ENCODE measurements at regions not wholly inside any gene's neighbourhood (a gene's known extent, or its start where the extent isn't known, plus 50 kb on each side); places are given as distances from the start of the nearest gene placed in this dataset.

GRCh38 chr10:33098951-33099663, 141.1 kb upstream of the ITGB1 start:
- Histone ChIP-seq H3K36me3 (ENCODE audit: control insufficient read depth, insufficient read depth, low read length) (no peaks in the 10 kb centered on the region), H3K27me3 (ENCODE audit: control insufficient read depth, insufficient read depth, low read length) (no peaks in the 10 kb centered on the region), H3K9ac (ENCODE audit: low read length) (no peak overlapping the region), H3K9me3 (ENCODE audit: control insufficient read depth, low read length) (no peaks in the 10 kb centered on the region), H3K4me3 (ENCODE audit: low read length) (no peak overlapping the region), H3K4me1 (ENCODE audit: control insufficient read depth, insufficient read depth, low read length) (no peaks in the 10 kb centered on the region)

GRCh38 chr10:33095867-33096815, 138.1 kb upstream of the ITGB1 start:
- H3K4me3 ChIP-seq (ENCODE audit: low read length): no peak overlapping the region
- H3K4me1 ChIP-seq (ENCODE audit: control insufficient read depth, insufficient read depth, low read length): no peaks in the 10 kb centered on the region
- H3K27me3 ChIP-seq (ENCODE audit: control insufficient read depth, insufficient read depth, low read length): no peaks in the 10 kb centered on the region
- H3K9ac ChIP-seq (ENCODE audit: low read length): no peak overlapping the region
- no peaks in the 10 kb centered on the region for H3K9me3 ChIP-seq (ENCODE audit: control insufficient read depth, low read length)
- no peaks in the 10 kb centered on the region for H3K36me3 ChIP-seq (ENCODE audit: control insufficient read depth, insufficient read depth, low read length)

- Histone ChIP-seq H3K9me3 (ENCODE audit: control insufficient read depth, low read length) (no peaks in the 10 kb centered on the region), H3K36me3 (ENCODE audit: control insufficient read depth, insufficient read depth, low read length) (no peaks in the 10 kb centered on the region), H3K9ac (ENCODE audit: low read length) (no peak overlapping the region), H3K27me3 (ENCODE audit: control insufficient read depth, insufficient read depth, low read length) (no peaks in the 10 kb centered on the region), H3K4me3 (ENCODE audit: low read length) (no peak overlapping the region), H3K4me1 (ENCODE audit: control insufficient read depth, insufficient read depth, low read length) (no peaks in the 10 kb centered on the region)
These were observed 136.4 kb upstream of the ITGB1 start for GRCh38 chr10:33094263-33095051.

- Histone ChIP-seq H3K36me3 (ENCODE audit: control insufficient read depth, insufficient read depth, low read length) (no peaks in the 10 kb centered on the region), H3K4me1 (ENCODE audit: control insufficient read depth, insufficient read depth, low read length) (no peaks in the 10 kb centered on the region), H3K27me3 (ENCODE audit: control insufficient read depth, insufficient read depth, low read length) (no peaks in the 10 kb centered on the region), H3K9me3 (ENCODE audit: control insufficient read depth, low read length) (no peaks in the 10 kb centered on the region), H3K9ac (ENCODE audit: low read length) (no peak overlapping the region), H3K4me3 (ENCODE audit: low read length) (no peak overlapping the region)
These were observed 135.3 kb upstream of the ITGB1 start for GRCh38 chr10:33093362-33093761.

- Histone ChIP-seq H3K9ac (ENCODE audit: low read length) (no peak overlapping the region), H3K4me1 (ENCODE audit: control insufficient read depth, insufficient read depth, low read length) (no peaks in the 10 kb centered on the region), H3K36me3 (ENCODE audit: control insufficient read depth, insufficient read depth, low read length) (no peaks in the 10 kb centered on the region), H3K4me3 (ENCODE audit: low read length) (no peak overlapping the region), H3K27me3 (ENCODE audit: control insufficient read depth, insufficient read depth, low read length) (no peaks in the 10 kb centered on the region), H3K9me3 (ENCODE audit: control insufficient read depth, low read length) (no peaks in the 10 kb centered on the region)
These were observed 134.6 kb upstream of the ITGB1 start for GRCh38 chr10:33092596-33092995.

- Histone ChIP-seq H3K27me3 (ENCODE audit: control insufficient read depth, insufficient read depth, low read length) (no peaks in the 10 kb centered on the region), H3K9ac (ENCODE audit: low read length) (no peak overlapping the region), H3K9me3 (ENCODE audit: control insufficient read depth, low read length) (no peaks in the 10 kb centered on the region)
These were observed 133.2 kb upstream of the ITGB1 start for GRCh38 chr10:33091201-33091600.

GRCh38 chr10:33088990-33089389, 131.0 kb upstream of the ITGB1 start:
- Histone ChIP-seq H3K9ac (ENCODE audit: low read length) (no peak overlapping the region), H3K36me3 (ENCODE audit: control insufficient read depth, insufficient read depth, low read length) (no peaks in the 10 kb centered on the region), H3K4me3 (ENCODE audit: low read length) (no peak overlapping the region), H3K9me3 (ENCODE audit: control insufficient read depth, low read length) (no peaks in the 10 kb centered on the region), H3K4me1 (ENCODE audit: control insufficient read depth, insufficient read depth, low read length) (no peaks in the 10 kb centered on the region), H3K27me3 (ENCODE audit: control insufficient read depth, insufficient read depth, low read length) (no peaks in the 10 kb centered on the region)

More at GRCh38 chr10:33091201-33091600, 133.2 kb upstream of the ITGB1 start:
- no peaks in the 10 kb centered on the region for H3K4me1 ChIP-seq (ENCODE audit: control insufficient read depth, insufficient read depth, low read length)
- no peaks in the 10 kb centered on the region for H3K36me3 ChIP-seq (ENCODE audit: control insufficient read depth, insufficient read depth, low read length)
- H3K4me3 ChIP-seq (ENCODE audit: low read length): no peak overlapping the region

- Histone ChIP-seq H3K4me1 (ENCODE audit: control insufficient read depth, insufficient read depth, low read length) (no peaks in the 10 kb centered on the region), H3K9ac (ENCODE audit: low read length) (no peak overlapping the region), H3K4me3 (ENCODE audit: low read length) (no peak overlapping the region), H3K36me3 (ENCODE audit: control insufficient read depth, insufficient read depth, low read length) (no peaks in the 10 kb centered on the region), H3K27me3 (ENCODE audit: control insufficient read depth, insufficient read depth, low read length) (no peaks in the 10 kb centered on the region), H3K9me3 (ENCODE audit: control insufficient read depth, low read length) (no peaks in the 10 kb centered on the region)
These were observed 129.9 kb upstream of the ITGB1 start for GRCh38 chr10:33087922-33088321.

- Histone ChIP-seq H3K4me3 (ENCODE audit: low read length) (no peak overlapping the region), H3K4me1 (ENCODE audit: control insufficient read depth, insufficient read depth, low read length) (no peaks in the 10 kb centered on the region), H3K9ac (ENCODE audit: low read length) (no peak overlapping the region), H3K9me3 (ENCODE audit: control insufficient read depth, low read length) (no peaks in the 10 kb centered on the region), H3K36me3 (ENCODE audit: control insufficient read depth, insufficient read depth, low read length) (no peaks in the 10 kb centered on the region), H3K27me3 (ENCODE audit: control insufficient read depth, insufficient read depth, low read length) (no peaks in the 10 kb centered on the region)
These were observed 129.1 kb upstream of the ITGB1 start for GRCh38 chr10:33087152-33087551.

GRCh38 chr10:33086100-33086499, 128.1 kb upstream of the ITGB1 start:
- H3K9me3 ChIP-seq (ENCODE audit: control insufficient read depth, low read length): no peaks in the 10 kb centered on the region

GRCh38 chr10:33085313-33085833, 127.3 kb upstream of the ITGB1 start:
- no peaks in the 10 kb centered on the region for H3K36me3 ChIP-seq (ENCODE audit: control insufficient read depth, insufficient read depth, low read length)
- H3K9ac ChIP-seq (ENCODE audit: low read length): no peak overlapping the region
- H3K4me3 ChIP-seq (ENCODE audit: low read length): no peak overlapping the region
- H3K9me3 ChIP-seq (ENCODE audit: control insufficient read depth, low read length): no peaks in the 10 kb centered on the region
- H3K4me1 ChIP-seq (ENCODE audit: control insufficient read depth, insufficient read depth, low read length): no peaks in the 10 kb centered on the region
- no peaks in the 10 kb centered on the region for H3K27me3 ChIP-seq (ENCODE audit: control insufficient read depth, insufficient read depth, low read length)

More at GRCh38 chr10:33086100-33086499, 128.1 kb upstream of the ITGB1 start:
- H3K36me3 ChIP-seq (ENCODE audit: control insufficient read depth, insufficient read depth, low read length): no peaks in the 10 kb centered on the region
- H3K27me3 ChIP-seq (ENCODE audit: control insufficient read depth, insufficient read depth, low read length): no peaks in the 10 kb centered on the region
- H3K9ac ChIP-seq (ENCODE audit: low read length): no peak overlapping the region
- H3K4me3 ChIP-seq (ENCODE audit: low read length): no peak overlapping the region
- H3K4me1 ChIP-seq (ENCODE audit: control insufficient read depth, insufficient read depth, low read length): no peaks in the 10 kb centered on the region
